Activated T-cell treated with anti-CD3 and anti-CD28 coated beads for 48 hours (primary cell): ENCODE measurements at regions not wholly inside any gene's neighbourhood (a gene's known extent, or its start where the extent isn't known, plus 50 kb on each side); places are given as distances from the start of the nearest gene placed in this dataset.

Experiments used
- DNase-seq: peaks from one replicate; pipeline ENCODE4 v3.0.0-alpha.2; 2020; ENCODE audit warnings: low read depth

DNA sequence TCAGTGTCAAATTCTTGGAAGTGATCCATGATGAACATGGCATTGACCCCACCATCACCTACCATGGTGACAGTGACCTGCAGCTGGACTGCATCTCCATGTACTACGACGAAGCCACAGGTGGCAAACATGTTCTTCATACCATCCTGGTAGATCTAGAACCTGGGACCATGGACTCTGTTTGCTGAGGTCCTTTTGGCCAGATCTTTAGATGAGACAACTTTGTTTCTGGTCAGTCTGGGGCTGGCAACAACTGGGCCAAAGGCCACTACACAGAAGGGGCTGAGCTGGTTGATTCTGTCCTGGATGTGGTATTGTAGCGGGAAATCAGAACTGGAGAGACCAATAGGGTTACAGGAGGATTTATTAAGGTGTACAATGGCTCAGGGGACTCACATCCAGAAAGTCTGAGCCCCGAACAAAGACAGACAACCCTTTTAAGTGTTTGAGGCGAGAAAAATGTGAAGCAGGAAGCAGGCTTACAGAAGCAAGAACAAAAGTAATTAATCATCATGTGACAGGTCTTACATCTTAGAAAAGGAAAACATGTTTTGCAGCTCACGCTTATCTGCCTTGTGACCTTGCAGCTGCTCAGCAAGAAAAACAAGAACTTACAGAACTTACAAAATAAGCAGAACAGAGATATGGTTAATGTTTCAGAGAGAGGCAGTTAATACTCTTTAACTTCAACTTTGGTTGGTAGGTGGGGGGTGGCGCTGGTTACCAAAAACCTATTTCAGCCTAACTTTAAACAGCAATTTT is 58.8 kb upstream of the MOCS1 start:
- DNase-seq, result no peak
